PC-3 (cell line): ENCODE measurements at regions not wholly inside any gene's neighbourhood (a gene's known extent, or its start where the extent isn't known, plus 50 kb on each side); places are given as distances from the start of the nearest gene placed in this dataset.

ENCODE experiments used
- EZH2 ChIP-seq: fragments of 300-600 bp; sonication (generic); IDR thresholded peaks from one replicate; pipeline ENCODE4 v1.6.1; 2017; ENCODE audit warnings: antibody characterized with exemption, mild to moderate bottlenecking, low read length; ENCODE audit not compliant: unreplicated experiment
- EZH2phosphoT487 ChIP-seq: fragments of 300-600 bp; sonication (generic); IDR thresholded peaks from 2 replicates; pipeline ENCODE4 v1.6.1; 2018; ENCODE audit warnings: mild to moderate bottlenecking, antibody characterized with exemption, low read length, borderline replicate concordance
- TF ChIP-seq, protein P1 (sequence below): fragments of 300-600 bp; sonication (generic); conservative IDR thresholded peaks from 2 replicates; pipeline ENCODE4 v1.5.1; 2017; ENCODE audit warnings: antibody characterized with exemption, low read depth, mild to moderate bottlenecking, low read length

DNA sequence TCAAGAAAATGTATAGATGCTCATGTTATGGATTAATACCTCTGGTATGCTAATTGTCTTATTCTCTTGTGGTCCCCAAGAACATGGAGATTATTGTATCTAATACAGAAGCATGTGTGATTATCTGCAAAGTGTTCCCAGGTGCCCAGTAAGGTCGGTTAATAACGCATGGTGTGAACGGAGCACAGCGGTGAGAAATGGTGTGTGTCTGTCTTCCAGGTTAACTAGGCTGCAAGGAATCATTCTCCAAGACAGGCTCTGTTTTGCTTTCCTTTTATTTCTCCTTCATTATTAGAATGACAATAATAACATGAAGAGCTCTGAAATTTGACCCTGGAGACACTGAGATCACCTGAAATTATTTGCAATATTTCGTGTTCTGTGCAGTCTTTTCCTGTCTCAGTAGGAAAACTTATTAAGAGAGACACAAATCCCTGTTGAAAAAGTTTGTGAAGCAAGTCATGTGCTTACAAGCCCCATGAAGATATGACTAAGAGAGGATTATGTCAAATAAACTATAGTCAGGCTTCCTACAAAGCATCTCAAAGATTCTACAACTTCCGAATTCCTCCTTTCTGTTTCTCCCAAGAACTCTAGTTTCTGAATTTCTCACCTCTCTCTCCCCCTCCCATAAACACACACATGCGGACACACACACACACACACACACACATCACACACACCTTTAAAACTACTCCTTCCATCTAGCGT, 230.9 kb downstream of the HS3ST1 start:
- TF ChIP-seq, protein P1, sequence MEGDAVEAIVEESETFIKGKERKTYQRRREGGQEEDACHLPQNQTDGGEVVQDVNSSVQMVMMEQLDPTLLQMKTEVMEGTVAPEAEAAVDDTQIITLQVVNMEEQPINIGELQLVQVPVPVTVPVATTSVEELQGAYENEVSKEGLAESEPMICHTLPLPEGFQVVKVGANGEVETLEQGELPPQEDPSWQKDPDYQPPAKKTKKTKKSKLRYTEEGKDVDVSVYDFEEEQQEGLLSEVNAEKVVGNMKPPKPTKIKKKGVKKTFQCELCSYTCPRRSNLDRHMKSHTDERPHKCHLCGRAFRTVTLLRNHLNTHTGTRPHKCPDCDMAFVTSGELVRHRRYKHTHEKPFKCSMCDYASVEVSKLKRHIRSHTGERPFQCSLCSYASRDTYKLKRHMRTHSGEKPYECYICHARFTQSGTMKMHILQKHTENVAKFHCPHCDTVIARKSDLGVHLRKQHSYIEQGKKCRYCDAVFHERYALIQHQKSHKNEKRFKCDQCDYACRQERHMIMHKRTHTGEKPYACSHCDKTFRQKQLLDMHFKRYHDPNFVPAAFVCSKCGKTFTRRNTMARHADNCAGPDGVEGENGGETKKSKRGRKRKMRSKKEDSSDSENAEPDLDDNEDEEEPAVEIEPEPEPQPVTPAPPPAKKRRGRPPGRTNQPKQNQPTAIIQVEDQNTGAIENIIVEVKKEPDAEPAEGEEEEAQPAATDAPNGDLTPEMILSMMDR, result no peak
- no peak for TF ChIP-seq EZH2
- TF ChIP-seq EZH2phosphoT487, result no peak
